Lower leg skin (tissue), 3 donors: ENCODE measurements at regions not wholly inside any gene's neighbourhood (a gene's known extent, or its start where the extent isn't known, plus 50 kb on each side); places are given as distances from the start of the nearest gene placed in this dataset.

Experiments used
- POLR2A ChIP-seq, 2 donors: fragments of 450-650 bp; IDR thresholded peaks; one replicate each; pipeline ENCODE4 v1.6.1; 2016 to 2017; ENCODE audit warnings: antibody characterized with exemption in 2 of 2, mild to moderate bottlenecking in 1 of 2, moderate library complexity in 1 of 2
- TF ChIP-seq, protein P1 (sequence below), 3 donors: fragments of 450-650 bp; IDR thresholded peaks; one replicate each; pipeline ENCODE4 v1.5.1; 2016; ENCODE audit warnings: antibody characterized with exemption in 3 of 3, mild to moderate bottlenecking in 3 of 3, moderate library complexity in 2 of 3

DNA sequence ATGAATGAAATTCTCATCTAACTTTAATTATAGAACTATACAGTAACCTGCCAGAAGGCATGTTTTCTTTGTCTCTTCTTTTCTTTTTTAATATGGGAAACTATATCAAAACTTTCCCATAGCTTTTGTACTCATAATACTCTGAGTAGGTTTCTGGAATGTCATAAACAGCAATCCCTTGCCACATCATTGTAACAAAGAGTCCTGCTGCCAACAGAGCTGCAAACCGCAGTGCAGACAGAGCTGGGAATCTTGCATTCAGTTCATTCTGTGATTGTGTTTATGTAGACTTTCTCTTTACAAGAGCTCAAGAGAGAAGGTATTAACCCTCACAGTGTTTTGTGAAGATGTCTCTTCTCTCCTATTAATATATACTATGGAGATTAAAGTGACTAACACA is 304.4 kb upstream of the SLIT2 start:
- no peak for TF ChIP-seq POLR2A (IDR thresholded peaks at IDR 0.05)
- TF ChIP-seq, protein P1, sequence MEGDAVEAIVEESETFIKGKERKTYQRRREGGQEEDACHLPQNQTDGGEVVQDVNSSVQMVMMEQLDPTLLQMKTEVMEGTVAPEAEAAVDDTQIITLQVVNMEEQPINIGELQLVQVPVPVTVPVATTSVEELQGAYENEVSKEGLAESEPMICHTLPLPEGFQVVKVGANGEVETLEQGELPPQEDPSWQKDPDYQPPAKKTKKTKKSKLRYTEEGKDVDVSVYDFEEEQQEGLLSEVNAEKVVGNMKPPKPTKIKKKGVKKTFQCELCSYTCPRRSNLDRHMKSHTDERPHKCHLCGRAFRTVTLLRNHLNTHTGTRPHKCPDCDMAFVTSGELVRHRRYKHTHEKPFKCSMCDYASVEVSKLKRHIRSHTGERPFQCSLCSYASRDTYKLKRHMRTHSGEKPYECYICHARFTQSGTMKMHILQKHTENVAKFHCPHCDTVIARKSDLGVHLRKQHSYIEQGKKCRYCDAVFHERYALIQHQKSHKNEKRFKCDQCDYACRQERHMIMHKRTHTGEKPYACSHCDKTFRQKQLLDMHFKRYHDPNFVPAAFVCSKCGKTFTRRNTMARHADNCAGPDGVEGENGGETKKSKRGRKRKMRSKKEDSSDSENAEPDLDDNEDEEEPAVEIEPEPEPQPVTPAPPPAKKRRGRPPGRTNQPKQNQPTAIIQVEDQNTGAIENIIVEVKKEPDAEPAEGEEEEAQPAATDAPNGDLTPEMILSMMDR (IDR thresholded peaks at IDR 0.05), result no peak
